GM12891 (cell line): ENCODE measurements at regions not wholly inside any gene's neighbourhood (a gene's known extent, or its start where the extent isn't known, plus 50 kb on each side); places are given as distances from the start of the nearest gene placed in this dataset.

Experiments used
- PAX5 ChIP-seq: IDR thresholded peaks from 2 replicates; pipeline ENCODE4 v1.6.1; 2011; ENCODE audit warnings: low read length, moderate library complexity, mild to moderate bottlenecking; ENCODE audit not compliant: insufficient read depth, severe bottlenecking
- POLR2A ChIP-seq: IDR thresholded peaks from 2 replicates; pipeline ENCODE4 v1.6.1; 2011; ENCODE audit warnings: low read depth, low read length, control low read depth
- POLR2AphosphoS5 ChIP-seq: IDR thresholded peaks from 2 replicates; pipeline ENCODE4 v1.6.1; 2011; ENCODE audit warnings: low read depth, low read length, control low read depth
- SPI1 ChIP-seq: IDR thresholded peaks from 2 replicates; pipeline ENCODE4 v1.6.1; 2011; ENCODE audit warnings: low read depth, low read length, control low read depth
- TAF1 ChIP-seq: IDR thresholded peaks from 2 replicates; pipeline ENCODE4 v1.6.1; 2011; ENCODE audit warnings: low read depth, low read length, control low read depth

DNA sequence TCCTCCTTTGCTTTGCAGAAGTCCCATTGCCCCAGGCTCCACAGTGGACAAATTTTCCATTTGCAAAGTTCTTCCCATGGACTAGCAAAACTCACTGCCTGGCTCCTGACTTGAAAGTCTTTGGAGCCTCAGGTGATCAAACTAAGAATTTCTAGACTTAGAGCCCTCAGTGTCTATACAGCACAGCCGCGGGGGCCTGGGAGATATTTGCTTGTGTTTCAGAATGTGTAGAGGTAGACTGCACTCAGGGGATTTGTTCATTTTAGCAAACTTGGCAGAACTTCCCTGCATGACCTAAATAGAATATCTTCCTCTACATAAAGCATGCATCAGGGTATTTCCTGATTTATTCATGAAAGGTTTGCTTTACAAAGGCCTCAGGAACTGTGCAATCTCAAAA is 384.2 kb upstream of the ZNF462 start:
- TF ChIP-seq POLR2A (no peak), POLR2AphosphoS5 (no peak), SPI1 (no peak), TAF1 (no peak), PAX5 (no peak)
